ENCODE measurements at regions not wholly inside any gene's neighbourhood (a gene's known extent, or its start where the extent isn't known, plus 50 kb on each side); places are given as distances from the start of the nearest gene placed in this dataset.

GRCh38 chr11:130737866-130738431 is 178.3 kb downstream of the SNX19 start:
- Histone ChIP-seq H3K9ac (ENCODE audit: low read length) (no peak overlapping the region), H3K4me1 (ENCODE audit: control insufficient read depth, insufficient read depth, low read length) (no peaks in the 10 kb centered on the region), H3K27me3 (ENCODE audit: control insufficient read depth, insufficient read depth, low read length) (no peaks in the 10 kb centered on the region), H3K4me3 (ENCODE audit: low read length) (no peak overlapping the region), H3K36me3 (ENCODE audit: control insufficient read depth, insufficient read depth, low read length) (no peaks in the 10 kb centered on the region), H3K27ac (ENCODE audit: low read depth, low read length) (no peak overlapping the region)

GRCh38 chr11:130738611-130739010 is 177.7 kb downstream of the SNX19 start:
- H3K9ac ChIP-seq (ENCODE audit: low read length), result no peak overlapping the region
- H3K4me3 ChIP-seq (ENCODE audit: low read length), result no peak overlapping the region
- H3K27ac ChIP-seq (ENCODE audit: low read depth, low read length), result no peak overlapping the region
- H3K4me1 ChIP-seq (ENCODE audit: control insufficient read depth, insufficient read depth, low read length), result no peaks in the 10 kb centered on the region
- H3K27me3 ChIP-seq (ENCODE audit: control insufficient read depth, insufficient read depth, low read length), result no peaks in the 10 kb centered on the region
- no peaks in the 10 kb centered on the region for H3K36me3 ChIP-seq (ENCODE audit: control insufficient read depth, insufficient read depth, low read length)

DNA sequence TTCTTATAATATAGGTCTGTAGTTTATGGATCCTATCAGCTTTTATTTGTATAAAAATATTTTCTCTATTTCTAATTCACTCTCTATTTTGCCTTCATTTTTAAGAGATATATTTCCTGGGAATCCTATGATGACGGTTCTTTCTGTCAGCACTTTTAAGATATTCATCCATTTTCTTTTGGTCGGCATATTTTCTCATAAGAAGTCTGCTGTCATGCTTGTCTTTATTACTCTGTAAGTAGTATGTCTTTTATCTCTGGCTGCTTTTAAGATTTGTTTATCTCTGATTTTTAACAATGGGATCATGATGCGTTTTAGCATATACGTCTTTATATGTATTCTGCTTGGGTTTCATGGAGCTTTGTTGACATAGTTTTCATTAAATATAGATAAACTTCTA is 175.5 kb downstream of the SNX19 start:
- H3K4me1 ChIP-seq (ENCODE audit: control insufficient read depth, insufficient read depth, low read length), result no peaks in the 10 kb centered on the region
- H3K9ac ChIP-seq (ENCODE audit: low read length), result no peak overlapping the region
- no peaks in the 10 kb centered on the region for H3K27me3 ChIP-seq (ENCODE audit: control insufficient read depth, insufficient read depth, low read length)
- no peak overlapping the region for H3K27ac ChIP-seq (ENCODE audit: low read depth, low read length)
- H3K36me3 ChIP-seq (ENCODE audit: control insufficient read depth, insufficient read depth, low read length), result no peaks in the 10 kb centered on the region
- H3K4me3 ChIP-seq (ENCODE audit: low read length), result no peak overlapping the region

DNA sequence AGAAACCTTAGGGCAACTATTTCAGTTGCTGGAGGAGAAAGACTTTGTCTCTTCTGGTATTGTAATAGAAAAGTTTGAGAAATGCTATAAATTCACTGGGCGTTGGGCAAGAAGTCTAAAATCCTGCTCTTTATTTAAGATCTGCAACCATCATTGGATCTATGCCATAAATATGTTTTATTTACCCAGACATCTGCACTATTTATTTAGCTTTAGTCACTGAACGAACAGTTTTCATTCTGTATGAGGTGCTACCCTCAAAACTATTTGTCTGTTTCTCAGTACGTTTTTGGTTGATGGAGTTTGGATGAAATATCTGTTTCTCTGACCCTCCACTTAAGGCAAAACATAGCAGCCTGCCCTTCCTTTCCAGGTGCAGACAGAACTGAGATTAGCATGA is 171.5 kb downstream of the SNX19 start:
- no peaks in the 10 kb centered on the region for H3K4me1 ChIP-seq (ENCODE audit: control insufficient read depth, insufficient read depth, low read length)
- no peak overlapping the region for H3K27ac ChIP-seq (ENCODE audit: low read depth, low read length)
- no peaks in the 10 kb centered on the region for H3K36me3 ChIP-seq (ENCODE audit: control insufficient read depth, insufficient read depth, low read length)
- H3K4me3 ChIP-seq (ENCODE audit: low read length), result no peak overlapping the region
- H3K9ac ChIP-seq (ENCODE audit: low read length), result no peak overlapping the region
- no peaks in the 10 kb centered on the region for H3K27me3 ChIP-seq (ENCODE audit: control insufficient read depth, insufficient read depth, low read length)

DNA sequence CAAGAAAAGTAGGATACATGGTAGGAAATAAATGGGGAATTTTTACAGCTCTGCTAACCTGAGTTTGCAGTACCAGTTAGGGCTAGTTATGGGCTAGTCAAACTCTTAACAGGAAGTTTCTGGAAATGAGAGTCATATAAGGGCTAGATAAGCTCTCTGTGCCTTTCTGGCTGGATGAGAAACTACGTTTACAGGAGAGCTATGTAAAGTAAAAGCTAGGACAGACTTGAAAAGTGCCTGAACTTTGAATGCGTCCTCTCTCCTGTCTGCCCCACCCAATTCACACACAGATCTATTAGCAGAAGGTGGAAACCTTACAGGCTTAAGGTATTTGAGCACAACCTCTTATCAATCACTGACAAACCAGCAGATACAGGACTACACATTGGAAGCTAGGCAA is 167.1 kb downstream of the SNX19 start:
- Histone ChIP-seq H3K4me3 (ENCODE audit: low read length) (no peak overlapping the region), H3K27ac (ENCODE audit: low read depth, low read length) (no peak overlapping the region), H3K27me3 (ENCODE audit: control insufficient read depth, insufficient read depth, low read length) (no peaks in the 10 kb centered on the region), H3K36me3 (ENCODE audit: control insufficient read depth, insufficient read depth, low read length) (no peaks in the 10 kb centered on the region), H3K9ac (ENCODE audit: low read length) (no peak overlapping the region), H3K4me1 (ENCODE audit: control insufficient read depth, insufficient read depth, low read length) (no peaks in the 10 kb centered on the region)

GRCh38 chr11:130760515-130761125 is 155.7 kb downstream of the SNX19 start:
- no peaks in the 10 kb centered on the region for H3K4me1 ChIP-seq (ENCODE audit: control insufficient read depth, insufficient read depth, low read length)
- no peaks in the 10 kb centered on the region for H3K27me3 ChIP-seq (ENCODE audit: control insufficient read depth, insufficient read depth, low read length)
- H3K27ac ChIP-seq (ENCODE audit: low read depth, low read length), result no peak overlapping the region
- no peaks in the 10 kb centered on the region for H3K36me3 ChIP-seq (ENCODE audit: control insufficient read depth, insufficient read depth, low read length)
- H3K9ac ChIP-seq (ENCODE audit: low read length), result no peak overlapping the region
- H3K4me3 ChIP-seq (ENCODE audit: low read length), result no peak overlapping the region

DNA sequence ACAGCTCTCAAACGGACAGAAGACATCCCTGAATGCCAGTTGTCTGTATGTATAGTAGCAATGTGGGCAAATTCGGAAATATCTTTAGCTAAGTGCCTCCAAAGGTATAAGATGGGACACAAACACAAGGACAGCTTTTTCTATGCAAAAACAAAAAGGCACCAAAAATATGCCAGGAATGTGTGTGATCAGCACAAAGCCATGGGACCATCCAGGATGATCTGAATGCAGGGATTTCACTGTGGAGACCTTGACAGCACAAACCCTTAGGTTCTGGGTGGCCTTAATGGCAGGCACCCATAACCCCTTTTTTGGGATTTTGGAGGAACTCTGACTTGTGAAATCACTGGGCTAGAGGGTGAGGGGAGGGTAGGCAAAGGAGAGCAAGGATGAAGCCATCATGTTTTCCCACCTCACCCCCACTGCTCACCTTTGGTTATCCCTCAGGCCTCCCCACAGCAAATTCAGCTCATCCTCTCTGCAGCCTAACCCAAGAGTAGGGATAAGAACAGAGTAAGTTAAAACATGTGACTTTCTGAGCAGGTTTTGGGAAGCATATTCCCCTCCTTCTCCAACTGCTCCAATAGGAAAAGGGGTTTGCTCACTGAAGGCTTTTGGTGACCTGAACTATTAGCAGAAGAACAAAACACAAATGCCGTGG is 154.6 kb downstream of the SNX19 start:
- Histone ChIP-seq H3K4me1 (ENCODE audit: control insufficient read depth, insufficient read depth, low read length) (no peaks in the 10 kb centered on the region), H3K27ac (ENCODE audit: low read depth, low read length) (no peak overlapping the region), H3K36me3 (ENCODE audit: control insufficient read depth, insufficient read depth, low read length) (no peaks in the 10 kb centered on the region), H3K9ac (ENCODE audit: low read length) (no peak overlapping the region), H3K4me3 (ENCODE audit: low read length) (no peak overlapping the region), H3K27me3 (ENCODE audit: control insufficient read depth, insufficient read depth, low read length) (no peaks in the 10 kb centered on the region)

DNA sequence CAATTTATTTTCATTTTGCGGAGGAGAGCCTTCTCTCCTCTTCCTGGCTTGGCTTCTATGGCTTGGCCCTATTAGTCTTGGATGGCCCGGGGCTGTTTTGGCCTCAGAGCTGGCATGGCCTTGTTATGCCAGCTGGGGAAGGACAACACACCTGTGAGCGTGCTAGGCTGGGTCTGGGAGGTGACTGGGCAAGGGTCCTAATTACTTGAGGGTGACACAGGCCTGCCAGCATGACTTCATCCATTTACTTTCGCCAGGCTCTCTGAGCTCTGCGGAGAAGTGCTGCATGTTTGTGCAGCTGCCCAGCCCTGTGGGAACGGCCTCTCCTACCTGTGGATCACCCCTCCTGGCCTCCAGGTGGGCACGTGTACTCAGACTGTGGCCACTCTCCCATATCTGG is 153.6 kb downstream of the SNX19 start:
- no peaks in the 10 kb centered on the region for H3K36me3 ChIP-seq (ENCODE audit: control insufficient read depth, insufficient read depth, low read length)
- no peaks in the 10 kb centered on the region for H3K27me3 ChIP-seq (ENCODE audit: control insufficient read depth, insufficient read depth, low read length)
- no peak overlapping the region for H3K4me3 ChIP-seq (ENCODE audit: low read length)
- no peak overlapping the region for H3K9ac ChIP-seq (ENCODE audit: low read length)
- H3K27ac ChIP-seq (ENCODE audit: low read depth, low read length), result no peak overlapping the region
- H3K4me1 ChIP-seq (ENCODE audit: control insufficient read depth, insufficient read depth, low read length), result no peaks in the 10 kb centered on the region

- Histone ChIP-seq H3K4me1 (ENCODE audit: control insufficient read depth, insufficient read depth, low read length) (no peaks in the 10 kb centered on the region), H3K4me3 (ENCODE audit: low read length) (no peak overlapping the region)
These were observed 152.9 kb downstream of the SNX19 start for GRCh38 chr11:130763087-130763980.

DNA sequence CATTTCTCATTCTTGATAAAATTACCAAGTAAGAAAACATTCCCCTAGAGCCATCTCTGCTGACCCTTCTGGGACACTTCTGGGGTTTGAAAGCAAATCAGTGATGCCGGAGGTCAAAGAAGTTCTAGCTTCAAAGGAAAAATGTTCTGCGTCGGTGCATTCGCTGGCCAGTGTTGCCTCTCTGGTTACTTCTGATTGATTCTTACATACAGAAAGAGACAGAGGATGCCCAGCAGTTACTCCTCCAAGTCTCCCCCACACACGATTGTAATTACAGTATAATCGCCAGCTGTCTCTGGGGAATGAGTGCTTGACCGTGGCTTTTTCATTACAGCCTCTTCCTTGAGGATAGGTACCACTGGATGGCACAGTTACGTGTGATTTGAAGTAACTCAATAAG is 150.9 kb downstream of the SNX19 start:
- Histone ChIP-seq H3K27me3 (ENCODE audit: control insufficient read depth, insufficient read depth, low read length) (no peaks in the 10 kb centered on the region), H3K27ac (ENCODE audit: low read depth, low read length) (no peak overlapping the region), H3K4me3 (ENCODE audit: low read length) (no peak overlapping the region), H3K9ac (ENCODE audit: low read length) (no peak overlapping the region), H3K36me3 (ENCODE audit: control insufficient read depth, insufficient read depth, low read length) (no peaks in the 10 kb centered on the region), H3K4me1 (ENCODE audit: control insufficient read depth, insufficient read depth, low read length) (no peaks in the 10 kb centered on the region)

More at GRCh38 chr11:130763087-130763980, 152.9 kb downstream of the SNX19 start:
- Histone ChIP-seq H3K27me3 (ENCODE audit: control insufficient read depth, insufficient read depth, low read length) (no peaks in the 10 kb centered on the region), H3K36me3 (ENCODE audit: control insufficient read depth, insufficient read depth, low read length) (no peaks in the 10 kb centered on the region), H3K9ac (ENCODE audit: low read length) (no peak overlapping the region), H3K27ac (ENCODE audit: low read depth, low read length) (no peak overlapping the region)

GRCh38 chr11:130765951-130766649 is 150.2 kb downstream of the SNX19 start:
- Histone ChIP-seq H3K4me3 (ENCODE audit: low read length) (no peak overlapping the region), H3K27ac (ENCODE audit: low read depth, low read length) (no peak overlapping the region), H3K27me3 (ENCODE audit: control insufficient read depth, insufficient read depth, low read length) (no peaks in the 10 kb centered on the region), H3K9ac (ENCODE audit: low read length) (no peak overlapping the region), H3K36me3 (ENCODE audit: control insufficient read depth, insufficient read depth, low read length) (no peaks in the 10 kb centered on the region), H3K4me1 (ENCODE audit: control insufficient read depth, insufficient read depth, low read length) (no peaks in the 10 kb centered on the region)
